MM.1S (cell line): ENCODE measurements at regions not wholly inside any gene's neighbourhood (a gene's known extent, or its start where the extent isn't known, plus 50 kb on each side); places are given as distances from the start of the nearest gene placed in this dataset.

Experiments
- EZH2 ChIP-seq: fragments of 300-600 bp; sonication (generic); optimal IDR thresholded peaks from 2 replicates; pipeline ENCODE3; 2017; ENCODE audit warnings: low read depth, mild to moderate bottlenecking, antibody characterized with exemption, low read length, mixed read lengths
- EZH2phosphoT487 ChIP-seq: fragments of 300-600 bp; sonication (generic); IDR thresholded peaks from 2 replicates; pipeline ENCODE4 v1.6.1; 2018; ENCODE audit warnings: antibody characterized with exemption, low read length
- TF ChIP-seq, protein P1 (sequence below): fragments of 300-600 bp; sonication (generic); IDR thresholded peaks from 2 replicates; pipeline ENCODE4 v1.5.1; 2016; ENCODE audit warnings: antibody characterized with exemption, low read length, mixed read lengths

DNA sequence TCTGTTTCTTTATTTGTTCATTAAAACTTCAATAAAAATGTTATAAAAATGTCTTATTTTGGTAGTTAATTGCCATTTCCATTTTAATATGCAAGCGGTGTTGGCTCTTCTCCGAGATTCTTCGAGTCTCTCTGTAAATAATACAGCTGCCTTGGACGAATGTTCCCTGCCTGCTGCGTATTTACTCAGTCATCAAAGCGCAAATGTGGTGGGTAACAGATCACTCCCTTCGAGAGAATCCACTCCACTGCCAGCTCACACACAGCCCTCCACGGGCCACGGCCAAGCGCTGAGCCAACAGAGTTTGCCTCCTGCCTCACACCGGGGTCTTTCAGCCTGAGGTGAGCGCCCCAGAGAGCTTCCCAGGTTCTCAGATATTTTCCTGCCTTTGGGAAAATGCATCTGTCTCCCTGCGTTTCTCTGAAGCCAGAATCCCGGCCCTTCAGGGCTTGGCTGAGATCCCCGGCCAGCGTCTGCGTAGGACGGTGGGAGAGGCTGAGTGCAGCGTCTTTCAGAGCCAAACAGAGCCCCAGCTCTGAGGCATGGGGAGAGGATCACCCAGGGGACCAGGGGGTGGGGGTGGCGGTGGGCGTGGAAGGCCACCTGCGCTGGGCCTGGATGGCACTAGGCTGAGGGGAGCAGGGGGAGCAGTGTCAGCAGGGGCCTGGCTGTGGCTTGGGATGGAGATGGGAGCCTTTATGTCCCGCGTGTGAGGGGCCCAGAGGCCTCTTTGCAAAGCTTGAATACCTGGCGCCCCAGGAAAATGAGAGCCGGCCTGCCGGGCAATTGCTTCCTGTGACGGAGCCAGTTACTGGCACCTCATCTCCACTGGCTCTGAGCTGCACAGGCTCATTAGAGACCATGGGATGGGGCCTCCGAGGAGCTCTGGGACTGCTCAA is 248.7 kb downstream of the RBFOX3 start:
- TF ChIP-seq, protein P1, sequence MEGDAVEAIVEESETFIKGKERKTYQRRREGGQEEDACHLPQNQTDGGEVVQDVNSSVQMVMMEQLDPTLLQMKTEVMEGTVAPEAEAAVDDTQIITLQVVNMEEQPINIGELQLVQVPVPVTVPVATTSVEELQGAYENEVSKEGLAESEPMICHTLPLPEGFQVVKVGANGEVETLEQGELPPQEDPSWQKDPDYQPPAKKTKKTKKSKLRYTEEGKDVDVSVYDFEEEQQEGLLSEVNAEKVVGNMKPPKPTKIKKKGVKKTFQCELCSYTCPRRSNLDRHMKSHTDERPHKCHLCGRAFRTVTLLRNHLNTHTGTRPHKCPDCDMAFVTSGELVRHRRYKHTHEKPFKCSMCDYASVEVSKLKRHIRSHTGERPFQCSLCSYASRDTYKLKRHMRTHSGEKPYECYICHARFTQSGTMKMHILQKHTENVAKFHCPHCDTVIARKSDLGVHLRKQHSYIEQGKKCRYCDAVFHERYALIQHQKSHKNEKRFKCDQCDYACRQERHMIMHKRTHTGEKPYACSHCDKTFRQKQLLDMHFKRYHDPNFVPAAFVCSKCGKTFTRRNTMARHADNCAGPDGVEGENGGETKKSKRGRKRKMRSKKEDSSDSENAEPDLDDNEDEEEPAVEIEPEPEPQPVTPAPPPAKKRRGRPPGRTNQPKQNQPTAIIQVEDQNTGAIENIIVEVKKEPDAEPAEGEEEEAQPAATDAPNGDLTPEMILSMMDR, result no peak
- TF ChIP-seq EZH2phosphoT487 (no peak), EZH2 (no peak)
